ENCODE measurements at regions not wholly inside any gene's neighbourhood (a gene's known extent, or its start where the extent isn't known, plus 50 kb on each side); places are given as distances from the start of the nearest gene placed in this dataset.

DNA sequence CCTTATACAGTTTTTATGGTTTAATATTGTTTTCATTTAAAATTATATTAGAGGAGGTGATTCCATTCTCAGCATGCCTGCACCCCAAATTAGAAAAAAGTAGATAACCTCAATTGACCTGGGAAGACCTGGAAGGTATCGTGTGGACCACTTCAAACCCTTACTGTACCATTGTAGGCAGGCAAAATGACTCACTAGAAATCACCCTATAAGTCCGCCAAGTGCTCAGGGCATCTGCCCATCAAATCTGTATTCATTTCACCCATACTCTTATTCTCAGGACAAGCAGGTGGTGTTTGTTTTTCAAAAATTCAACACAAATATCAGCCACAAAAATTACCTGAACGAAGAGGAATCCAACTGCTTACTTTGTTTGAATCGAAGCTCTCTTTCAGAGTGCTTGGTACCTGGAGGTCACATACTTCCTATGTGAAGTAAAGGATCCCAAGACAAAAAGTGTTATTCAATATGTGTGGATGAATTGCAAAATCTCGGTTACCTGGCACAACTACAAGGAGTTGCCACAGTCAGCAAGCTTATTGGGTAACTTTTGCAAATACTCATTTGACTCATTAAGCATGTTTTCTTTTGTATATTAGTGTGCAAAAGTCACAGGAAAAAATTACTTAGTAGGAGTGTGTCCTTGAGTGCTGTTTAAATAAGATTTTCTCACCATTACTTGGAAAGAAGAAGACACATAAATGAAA is 216.2 kb downstream of the ENC1 start:
- DNase-seq (ENCODE audit: low read depth, low spot score) = no peak

GRCh38 chr5:74423383-74423782 is 217.1 kb downstream of the ENC1 start:
- no peak for DNase-seq (ENCODE audit: low read depth, low spot score)

DNA sequence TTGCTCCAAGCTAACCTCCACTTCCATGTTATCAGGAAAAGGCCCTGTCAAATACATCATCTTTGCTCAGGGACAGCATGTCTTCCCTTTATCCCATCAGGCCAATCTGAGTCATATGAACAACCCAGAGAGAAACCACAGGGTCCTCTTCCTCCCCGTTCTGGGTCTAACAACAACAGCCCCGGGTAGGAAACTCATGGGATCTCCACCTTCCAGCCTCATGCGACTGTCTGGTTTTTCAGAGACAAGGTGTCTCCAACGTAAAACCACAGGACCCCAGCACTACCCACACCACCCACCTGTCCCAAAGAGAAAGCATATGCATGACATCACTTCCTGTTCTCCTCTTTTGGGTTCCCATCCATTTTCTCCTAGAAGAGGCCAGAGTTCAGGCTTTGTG is 217.9 kb downstream of the ENC1 start:
- DNase-seq (ENCODE audit: low read depth, low spot score) = no peak

DNA sequence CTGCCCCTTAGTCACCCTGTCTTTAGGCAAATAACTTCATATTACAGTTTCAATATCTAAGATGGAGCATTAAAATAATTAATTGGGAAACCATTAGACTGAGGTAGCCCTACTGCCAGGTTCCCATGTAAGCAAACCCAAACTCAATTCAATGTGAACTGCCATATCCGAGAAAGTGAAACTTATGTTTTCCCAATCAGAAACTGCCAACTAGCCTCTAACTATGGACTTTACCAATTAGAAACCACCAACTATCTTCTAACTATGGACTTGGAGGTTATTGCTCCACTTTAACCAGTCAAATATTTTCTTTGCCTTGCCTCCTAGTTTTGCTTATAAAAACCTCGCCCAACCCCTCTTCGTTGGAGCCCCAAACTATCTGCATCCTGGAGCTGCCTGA is 218.5 kb downstream of the ENC1 start:
- no peak for DNase-seq (ENCODE audit: low read depth, low spot score)

DNA sequence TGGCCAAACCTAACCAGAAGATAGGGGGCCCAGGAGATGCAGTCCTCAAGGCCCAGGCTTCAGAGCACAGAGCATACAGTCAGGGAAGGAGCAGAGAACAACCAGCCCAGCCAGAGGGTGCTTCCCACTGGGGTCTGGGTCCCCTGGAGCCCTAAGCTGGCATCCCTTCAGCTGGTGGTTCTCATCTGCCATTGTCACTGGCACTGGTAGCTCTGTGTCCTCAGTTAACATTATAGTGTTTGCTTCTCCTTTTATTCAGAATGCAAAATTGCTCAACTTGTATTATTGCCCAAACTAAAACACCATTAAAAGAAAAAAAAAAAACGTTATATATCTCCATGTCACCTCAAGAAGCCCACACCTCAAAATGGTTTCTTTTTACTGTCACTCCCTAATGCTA is 219.2 kb downstream of the ENC1 start:
- no peak for DNase-seq (ENCODE audit: low read depth, low spot score)

GRCh38 chr5:74420947-74421346 is 219.6 kb downstream of the ENC1 start:
- no peak for DNase-seq (ENCODE audit: low read depth, low spot score)

GRCh38 chr5:74420220-74420619 is 220.3 kb downstream of the ENC1 start:
- no peak for DNase-seq (ENCODE audit: low read depth, low spot score)

- no peak for DNase-seq (ENCODE audit: low read depth, low spot score)
Observed at GRCh38 chr5:74419468-74419867, 221.1 kb downstream of the ENC1 start.

DNA sequence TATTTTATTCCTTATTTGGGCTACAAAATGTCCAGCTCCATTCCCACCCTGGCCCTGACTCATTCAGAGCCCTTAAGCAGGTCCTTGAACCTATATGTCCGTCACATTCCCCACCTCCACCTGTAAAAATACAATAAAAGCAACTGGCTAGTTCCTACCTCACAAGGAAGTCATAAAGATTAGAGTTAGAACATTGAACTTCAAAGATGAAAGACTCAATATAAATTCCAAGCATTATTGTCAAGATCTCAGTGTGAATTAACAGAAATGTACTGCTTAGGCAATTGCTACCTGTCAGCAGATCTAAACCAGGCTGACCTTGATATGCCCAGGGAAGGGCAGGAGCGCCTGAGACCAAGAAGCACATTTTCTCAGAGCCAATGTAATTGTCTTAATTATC is 221.8 kb downstream of the ENC1 start:
- DNase-seq (ENCODE audit: low read depth, low spot score) = no peak

- no peak for DNase-seq (ENCODE audit: low read depth, low spot score)
Observed at GRCh38 chr5:74418261-74418660, 222.3 kb downstream of the ENC1 start.

- DNase-seq (ENCODE audit: low read depth, low spot score) = no peak
Observed at GRCh38 chr5:74415695-74416102, 224.8 kb downstream of the ENC1 start.

- no peak for DNase-seq (ENCODE audit: low read depth, low spot score)
Observed at GRCh38 chr5:74414228-74414627, 226.3 kb downstream of the ENC1 start.

DNA sequence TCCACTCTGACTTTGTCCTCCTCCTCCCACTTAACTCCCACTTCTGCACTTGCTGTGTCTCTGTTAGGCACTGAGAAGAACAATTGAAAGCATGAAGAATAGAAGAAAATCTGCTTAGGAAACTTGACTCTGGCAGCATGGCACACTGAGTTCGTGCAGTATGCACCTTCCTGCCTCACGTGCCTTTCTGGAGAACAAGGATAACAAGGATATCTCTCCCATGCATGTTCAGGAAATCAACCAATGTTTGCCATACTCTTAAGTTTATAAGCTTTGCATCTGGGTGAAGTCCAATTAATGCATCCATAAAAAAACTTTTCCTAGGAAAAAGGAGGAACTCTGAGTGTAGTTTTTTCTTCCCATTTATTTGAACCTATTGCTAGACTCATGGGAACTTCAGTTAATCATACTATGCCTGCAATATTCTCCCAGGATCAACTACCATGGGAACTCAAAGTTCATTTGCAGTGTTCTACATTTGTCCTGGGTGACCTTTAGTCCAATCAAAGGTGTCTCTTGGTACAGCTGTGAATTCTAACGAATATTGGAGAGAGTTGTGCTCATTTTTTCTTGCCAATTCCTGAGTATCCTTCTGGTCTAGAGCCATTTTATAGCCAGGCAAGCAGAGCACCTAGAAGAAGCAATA is 227.0 kb downstream of the ENC1 start:
- DNase-seq (ENCODE audit: low read depth, low spot score) = no peak

DNA sequence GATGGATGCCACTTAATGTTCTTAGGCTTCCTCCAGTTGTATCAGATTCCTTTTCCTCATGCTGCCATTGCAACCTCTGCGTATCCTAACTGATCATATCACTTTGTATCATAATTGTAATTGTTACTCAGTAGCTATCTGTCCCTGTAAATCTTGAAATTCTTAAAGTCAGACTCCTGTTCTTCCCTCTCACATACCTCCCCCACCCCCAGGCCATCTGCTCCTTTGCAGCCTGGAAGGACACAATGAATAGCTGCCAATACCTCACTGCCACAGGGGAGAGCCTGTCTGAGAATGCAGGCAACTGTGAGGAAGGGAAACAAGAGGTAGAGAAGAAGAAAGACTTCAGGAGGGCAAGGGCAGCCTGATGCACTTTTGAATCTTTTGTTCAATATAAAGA is 228.5 kb downstream of the ENC1 start:
- no peak for DNase-seq (ENCODE audit: low read depth, low spot score)

- no peak for DNase-seq (ENCODE audit: low read depth, low spot score)
Observed at GRCh38 chr5:74409712-74410111, 230.8 kb downstream of the ENC1 start.

GRCh38 chr5:74409166-74409706 is 231.3 kb downstream of the ENC1 start:
- no peak for DNase-seq (ENCODE audit: low read depth, low spot score)

DNA sequence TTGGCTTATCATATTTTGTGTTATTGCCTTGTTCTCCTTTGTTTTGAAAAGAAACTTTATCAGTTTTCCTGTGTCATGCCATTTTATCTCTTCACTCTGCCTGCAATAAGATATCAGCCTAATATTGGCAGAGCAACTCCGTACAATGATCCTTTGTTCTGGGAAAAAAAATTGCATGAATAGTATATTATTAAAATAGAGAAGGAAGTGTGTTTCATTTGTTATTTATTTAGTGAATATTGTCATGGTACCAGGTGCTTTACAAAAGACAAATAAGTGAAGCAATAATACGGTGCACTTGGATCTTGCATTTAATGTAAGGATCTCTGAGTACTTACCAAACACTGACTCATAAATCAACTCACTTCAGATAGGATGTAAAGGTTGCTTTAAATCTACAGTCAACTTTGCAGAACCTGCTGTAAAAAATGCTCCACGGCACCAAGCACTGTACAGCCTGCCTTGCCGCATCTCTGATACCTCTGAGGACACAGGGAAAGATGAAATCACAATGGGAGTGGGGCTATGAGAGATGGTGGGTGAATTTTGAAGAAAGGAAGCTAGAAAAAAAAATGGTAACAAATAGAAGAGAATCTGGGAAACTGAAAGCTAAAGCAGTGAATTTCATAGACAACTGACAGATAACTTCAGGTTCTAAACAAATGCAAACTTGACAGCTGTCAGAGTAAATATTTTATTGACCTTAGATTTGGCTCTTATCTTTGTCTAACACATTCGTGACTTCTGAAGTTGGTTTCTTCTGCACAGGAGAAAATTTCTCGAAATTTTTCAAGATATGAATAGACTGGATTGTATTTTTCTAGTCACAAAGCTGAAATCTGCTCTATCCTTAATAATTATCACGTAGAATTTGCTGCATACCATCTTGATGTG is 232.1 kb downstream of the ENC1 start:
- DNase-seq (ENCODE audit: low read depth, low spot score) = no peak

- DNase-seq (ENCODE audit: low read depth, low spot score) = no peak
Observed at GRCh38 chr5:74407701-74408100, 232.8 kb downstream of the ENC1 start.

DNA sequence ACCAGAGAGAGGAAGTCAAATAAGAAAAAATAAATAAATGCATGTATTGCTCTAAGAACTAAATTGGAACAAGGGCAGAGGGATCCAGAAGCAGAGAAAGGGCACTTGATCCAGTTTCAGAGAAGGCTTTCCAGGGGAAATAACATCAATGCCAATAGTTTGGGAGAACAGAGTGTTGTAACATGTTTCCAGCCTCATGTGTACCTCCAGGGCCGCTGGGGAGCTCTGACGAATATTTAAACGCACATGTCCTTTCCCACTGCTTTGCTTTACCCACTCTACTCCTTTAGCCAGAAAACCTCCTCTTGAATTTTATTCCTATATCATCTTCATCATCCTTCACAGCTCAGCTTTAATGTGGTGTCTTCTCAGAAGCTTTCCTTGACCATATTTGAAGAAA is 233.7 kb downstream of the ENC1 start:
- no peak for DNase-seq (ENCODE audit: low read depth, low spot score)

GRCh38 chr5:74405593-74405992 is 234.9 kb downstream of the ENC1 start:
- no peak for DNase-seq (ENCODE audit: low read depth, low spot score)

DNA sequence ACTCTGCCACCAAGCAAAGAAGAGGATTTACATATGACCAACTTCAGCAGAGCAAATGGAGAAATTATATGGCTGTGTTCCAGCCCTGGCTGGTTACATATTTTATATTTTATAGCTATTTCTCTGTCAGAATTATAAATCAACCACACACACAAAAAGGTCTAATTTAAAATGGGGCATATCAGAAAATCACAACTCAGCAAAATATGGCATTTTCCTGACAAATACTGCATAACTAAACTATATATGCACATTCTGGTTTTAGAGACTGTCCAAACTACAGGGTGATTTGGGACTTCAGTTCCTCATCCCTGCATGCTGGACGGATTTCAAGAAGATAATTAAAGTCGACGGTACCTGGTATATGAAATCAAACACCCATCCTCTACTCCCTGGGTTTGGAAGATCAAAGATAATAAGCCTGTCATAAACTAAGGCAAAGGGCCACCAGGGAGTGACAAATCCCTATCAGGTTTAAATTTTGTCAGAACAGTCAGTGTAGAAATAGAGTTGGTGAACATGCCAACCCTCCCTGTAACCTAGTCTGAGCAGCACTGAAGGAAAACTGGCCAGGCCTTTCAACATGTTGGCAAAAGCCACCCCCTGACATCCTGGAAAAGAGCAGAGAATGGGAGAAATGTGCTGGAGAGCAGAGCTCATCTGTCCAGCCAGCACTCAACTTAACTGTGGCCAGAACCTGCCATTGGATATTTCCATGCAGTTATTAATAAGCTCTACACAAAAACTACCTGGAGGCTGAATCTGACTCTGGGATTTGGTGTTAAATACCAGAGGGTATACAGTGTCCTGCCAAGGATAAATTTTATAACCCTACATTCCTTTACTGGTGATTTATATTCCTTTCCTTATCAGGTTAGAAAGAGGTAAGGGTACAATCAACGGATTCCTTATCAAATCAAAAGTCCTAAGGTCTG is 235.7 kb downstream of the ENC1 start:
- DNase-seq (ENCODE audit: low read depth, low spot score) = no peak

Measured in brain pericyte (primary cell).